ENCODE measurements at regions not wholly inside any gene's neighbourhood (a gene's known extent, or its start where the extent isn't known, plus 50 kb on each side); places are given as distances from the start of the nearest gene placed in this dataset.

- Mint-ChIP-seq H3K27ac (no peak overlapping the region), H3K27me3 (peaks cover 10% of the 10 kb centered on the region), H3K4me1 (ENCODE audit: low read depth) (peaks cover 9% of the 10 kb centered on the region), H3K36me3 (ENCODE audit: insufficient read depth) (no peaks in the 10 kb centered on the region), H3K4me3 (ENCODE audit: low read depth) (no peak overlapping the region), H3K9me3 (ENCODE audit: low read depth) (no peaks in the 10 kb centered on the region)
- TF ChIP-seq CTCF (IDR thresholded peaks at IDR 0.05; ENCODE audit: unreplicated experiment) = no peak
- no peak for DNase-seq (ENCODE audit: low spot score, unreplicated experiment)
These were observed 77.1 kb upstream of the IRX1 start for GRCh38 chr5:3518576-3518975.

- H3K27ac Mint-ChIP-seq = no peak overlapping the region
- DNase-seq (ENCODE audit: low spot score, unreplicated experiment) = no peak
- H3K4me1 Mint-ChIP-seq (ENCODE audit: low read depth) = peaks cover 14% of the 10 kb centered on the region
These were observed 77.6 kb upstream of the IRX1 start for GRCh38 chr5:3518051-3518450.

GRCh38 chr5:3517348-3517747 lies 78.3 kb upstream of the IRX1 start:
- no peaks in the 10 kb centered on the region for H3K36me3 Mint-ChIP-seq (ENCODE audit: insufficient read depth)
- no peak overlapping the region for H3K4me3 Mint-ChIP-seq (ENCODE audit: low read depth)
- no peak overlapping the region for H3K27ac Mint-ChIP-seq
- DNase-seq (ENCODE audit: low spot score, unreplicated experiment) = no peak
- no peak for TF ChIP-seq CTCF (IDR thresholded peaks at IDR 0.05; ENCODE audit: unreplicated experiment)
- H3K4me1 Mint-ChIP-seq (ENCODE audit: low read depth) = peaks cover 21% of the 10 kb centered on the region
- H3K9me3 Mint-ChIP-seq (ENCODE audit: low read depth) = no peaks in the 10 kb centered on the region
- peaks cover 3% of the 10 kb centered on the region for H3K27me3 Mint-ChIP-seq

More at GRCh38 chr5:3518051-3518450, 77.6 kb upstream of the IRX1 start:
- Mint-ChIP-seq H3K4me3 (ENCODE audit: low read depth) (no peak overlapping the region), H3K27me3 (peaks cover 6% of the 10 kb centered on the region), H3K36me3 (ENCODE audit: insufficient read depth) (no peaks in the 10 kb centered on the region), H3K9me3 (ENCODE audit: low read depth) (no peaks in the 10 kb centered on the region)
- no peak for TF ChIP-seq CTCF (IDR thresholded peaks at IDR 0.05; ENCODE audit: unreplicated experiment)

- H3K4me3 Mint-ChIP-seq (ENCODE audit: low read depth) = no peak overlapping the region
- H3K9me3 Mint-ChIP-seq (ENCODE audit: low read depth) = peaks cover 6% of the 10 kb centered on the region
- no peak for DNase-seq (ENCODE audit: low spot score, unreplicated experiment)
- H3K27ac Mint-ChIP-seq = no peak overlapping the region
- TF ChIP-seq CTCF (IDR thresholded peaks at IDR 0.05; ENCODE audit: unreplicated experiment) = no peak
- H3K36me3 Mint-ChIP-seq (ENCODE audit: insufficient read depth) = peaks cover 2% of the 10 kb centered on the region
- H3K27me3 Mint-ChIP-seq = peaks cover 7% of the 10 kb centered on the region
- peaks cover 26% of the 10 kb centered on the region for H3K4me1 Mint-ChIP-seq (ENCODE audit: low read depth)
These were observed 83.1 kb upstream of the IRX1 start for GRCh38 chr5:3512361-3513095.

- Mint-ChIP-seq H3K4me3 (ENCODE audit: low read depth) (no peak overlapping the region), H3K4me1 (ENCODE audit: low read depth) (peaks cover 26% of the 10 kb centered on the region), H3K27me3 (peaks cover 7% of the 10 kb centered on the region), H3K36me3 (ENCODE audit: insufficient read depth) (peaks cover 2% of the 10 kb centered on the region), H3K27ac (no peak overlapping the region), H3K9me3 (ENCODE audit: low read depth) (peaks cover 6% of the 10 kb centered on the region)
- no peak for DNase-seq (ENCODE audit: low spot score, unreplicated experiment)
- TF ChIP-seq CTCF (IDR thresholded peaks at IDR 0.05; ENCODE audit: unreplicated experiment) = no peak
These were observed 83.7 kb upstream of the IRX1 start for GRCh38 chr5:3511934-3512333.
